ENCODE measurements at regions not wholly inside any gene's neighbourhood (a gene's known extent, or its start where the extent isn't known, plus 50 kb on each side); places are given as distances from the start of the nearest gene placed in this dataset.

DNA sequence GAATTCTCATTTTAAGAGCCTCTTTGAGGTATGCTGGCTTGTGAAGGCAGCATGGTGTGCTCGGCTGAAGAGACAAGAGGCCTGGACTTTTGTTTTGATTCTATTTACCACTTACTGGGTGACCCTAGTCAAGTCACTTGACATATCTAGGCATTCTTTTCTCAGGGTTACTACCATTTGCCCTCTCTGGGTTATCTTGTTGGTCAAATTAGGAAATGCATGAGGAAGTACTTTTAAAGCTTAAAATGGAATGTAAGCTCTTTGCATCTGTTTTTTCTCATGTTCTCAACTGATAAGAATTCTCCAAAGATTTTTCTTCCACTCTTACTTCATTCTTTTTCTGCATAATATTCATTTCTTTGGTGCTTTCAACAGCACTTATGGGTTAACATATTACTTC, 173.1 kb downstream of the PLK2 start:
- no peaks in the 10 kb centered on the region for H3K36me3 Mint-ChIP-seq
- Histone ChIP-seq H3K36me3 (no peaks in the 10 kb centered on the region), H3K27ac (no peak overlapping the region), H3K79me2 (ENCODE audit: low read depth) (no peaks in the 10 kb centered on the region), H3F3A (ENCODE audit: low read depth) (no peaks in the 10 kb centered on the region), H3K4me3 (no peak overlapping the region), H4K20me1 (ENCODE audit: low read depth) (no peaks in the 10 kb centered on the region), H3K9ac (no peak overlapping the region), H3K4me1 (no peaks in the 10 kb centered on the region), H3K27me3 (no peaks in the 10 kb centered on the region), H3K4me2 (no peak overlapping the region), H2AFZ (replicated peaks) (no peak overlapping the region), H3K9me3 (ENCODE audit: low read depth) (no peaks in the 10 kb centered on the region)
- peaks cover 8% of the 10 kb centered on the region for H3K9me3 Mint-ChIP-seq
- no peak overlapping the region for H3K4me3 Mint-ChIP-seq
- H3K27me3 Mint-ChIP-seq (ENCODE audit: insufficient read depth, low read depth): no peaks in the 10 kb centered on the region
- no peak overlapping the region for H3K27ac Mint-ChIP-seq
- TF ChIP-seq EZH2phosphoT487 (IDR thresholded peaks at IDR 0.05) (no peak), EZH2 (IDR thresholded peaks at IDR 0.05) (no peak)
- TF ChIP-seq, protein P1, sequence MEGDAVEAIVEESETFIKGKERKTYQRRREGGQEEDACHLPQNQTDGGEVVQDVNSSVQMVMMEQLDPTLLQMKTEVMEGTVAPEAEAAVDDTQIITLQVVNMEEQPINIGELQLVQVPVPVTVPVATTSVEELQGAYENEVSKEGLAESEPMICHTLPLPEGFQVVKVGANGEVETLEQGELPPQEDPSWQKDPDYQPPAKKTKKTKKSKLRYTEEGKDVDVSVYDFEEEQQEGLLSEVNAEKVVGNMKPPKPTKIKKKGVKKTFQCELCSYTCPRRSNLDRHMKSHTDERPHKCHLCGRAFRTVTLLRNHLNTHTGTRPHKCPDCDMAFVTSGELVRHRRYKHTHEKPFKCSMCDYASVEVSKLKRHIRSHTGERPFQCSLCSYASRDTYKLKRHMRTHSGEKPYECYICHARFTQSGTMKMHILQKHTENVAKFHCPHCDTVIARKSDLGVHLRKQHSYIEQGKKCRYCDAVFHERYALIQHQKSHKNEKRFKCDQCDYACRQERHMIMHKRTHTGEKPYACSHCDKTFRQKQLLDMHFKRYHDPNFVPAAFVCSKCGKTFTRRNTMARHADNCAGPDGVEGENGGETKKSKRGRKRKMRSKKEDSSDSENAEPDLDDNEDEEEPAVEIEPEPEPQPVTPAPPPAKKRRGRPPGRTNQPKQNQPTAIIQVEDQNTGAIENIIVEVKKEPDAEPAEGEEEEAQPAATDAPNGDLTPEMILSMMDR (IDR thresholded peaks at IDR 0.05): no peak
- H3K4me1 Mint-ChIP-seq: peaks cover 6% of the 10 kb centered on the region
- no peak for DNase-seq (ENCODE audit: low spot score)

GRCh38 chr5:58285900-58286299, 174.0 kb downstream of the PLK2 start:
- Histone ChIP-seq H3K4me2 (no peak overlapping the region), H3K9me3 (ENCODE audit: low read depth) (no peaks in the 10 kb centered on the region), H3K4me3 (no peak overlapping the region), H3K9ac (no peak overlapping the region), H3K27ac (no peak overlapping the region), H3F3A (ENCODE audit: low read depth) (no peaks in the 10 kb centered on the region), H3K36me3 (no peaks in the 10 kb centered on the region), H4K20me1 (ENCODE audit: low read depth) (no peaks in the 10 kb centered on the region), H3K79me2 (ENCODE audit: low read depth) (no peaks in the 10 kb centered on the region), H3K27me3 (no peaks in the 10 kb centered on the region), H3K4me1 (no peaks in the 10 kb centered on the region), H2AFZ (replicated peaks) (no peak overlapping the region)
- H3K9me3 Mint-ChIP-seq: peaks cover 8% of the 10 kb centered on the region
- H3K27me3 Mint-ChIP-seq (ENCODE audit: insufficient read depth, low read depth): no peaks in the 10 kb centered on the region
- no peak for DNase-seq (ENCODE audit: low spot score)
- TF ChIP-seq, protein P1 (IDR thresholded peaks at IDR 0.05): no peak
- TF ChIP-seq EZH2phosphoT487 (IDR thresholded peaks at IDR 0.05) (no peak), EZH2 (IDR thresholded peaks at IDR 0.05) (no peak)
- no peaks in the 10 kb centered on the region for H3K36me3 Mint-ChIP-seq
- H3K4me3 Mint-ChIP-seq: no peak overlapping the region
- no peak overlapping the region for H3K27ac Mint-ChIP-seq
- peaks cover 6% of the 10 kb centered on the region for H3K4me1 Mint-ChIP-seq

DNA sequence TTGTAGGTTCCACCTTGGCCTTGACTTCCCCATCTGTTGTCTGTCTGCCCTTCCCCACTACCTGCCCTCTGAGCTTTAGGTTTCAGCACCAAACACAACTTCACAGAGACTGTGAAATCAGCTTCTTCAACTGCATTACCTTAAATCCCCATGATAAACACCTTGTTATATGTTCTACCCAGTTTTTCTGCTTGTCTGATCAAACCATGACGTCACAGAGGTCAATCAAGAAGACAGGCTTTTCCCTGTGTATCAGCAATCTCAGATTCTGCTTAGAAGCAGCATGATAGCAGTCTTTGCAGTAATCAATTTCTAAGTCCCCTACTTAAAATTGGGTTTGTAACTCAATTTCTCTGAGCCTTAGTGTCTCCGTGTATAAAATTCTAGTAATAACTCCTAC, 175.0 kb downstream of the PLK2 start:
- Histone ChIP-seq H3K27ac (no peak overlapping the region), H2AFZ (replicated peaks) (no peak overlapping the region), H3K79me2 (ENCODE audit: low read depth) (no peaks in the 10 kb centered on the region), H3F3A (ENCODE audit: low read depth) (no peaks in the 10 kb centered on the region), H3K4me2 (no peak overlapping the region), H3K9ac (no peak overlapping the region), H3K36me3 (no peaks in the 10 kb centered on the region), H3K4me3 (no peak overlapping the region), H3K9me3 (ENCODE audit: low read depth) (no peaks in the 10 kb centered on the region), H3K4me1 (no peaks in the 10 kb centered on the region), H4K20me1 (ENCODE audit: low read depth) (no peaks in the 10 kb centered on the region), H3K27me3 (no peaks in the 10 kb centered on the region)
- TF ChIP-seq EZH2phosphoT487 (IDR thresholded peaks at IDR 0.05) (no peak), EZH2 (IDR thresholded peaks at IDR 0.05) (no peak)
- TF ChIP-seq, protein P1 (IDR thresholded peaks at IDR 0.05): no peak
- Mint-ChIP-seq H3K27ac (no peak overlapping the region), H3K27me3 (ENCODE audit: insufficient read depth, low read depth) (no peaks in the 10 kb centered on the region), H3K36me3 (no peaks in the 10 kb centered on the region), H3K4me3 (no peak overlapping the region), H3K9me3 (peaks cover 8% of the 10 kb centered on the region), H3K4me1 (peaks cover 6% of the 10 kb centered on the region)
- no peak for DNase-seq (ENCODE audit: low spot score)
